SJCRH30 (cell line): ENCODE measurements at regions not wholly inside any gene's neighbourhood (a gene's known extent, or its start where the extent isn't known, plus 50 kb on each side); places are given as distances from the start of the nearest gene placed in this dataset.

Experiments used
- DNase-seq, 2 experiments: peaks; one replicate each; pipeline ENCODE4 v3.0.0-alpha.2; 2015 to 2020
- H3K27ac ChIP-seq: fragments of 250-450 bp; sonication (Bioruptor Pico); 2 replicates; pipeline ENCODE4 v1.5.1; 2020; ENCODE audit warnings: mild to moderate bottlenecking, moderate library complexity
- H3K27me3 ChIP-seq: fragments of 250-450 bp; sonication (Bioruptor Pico); 2 replicates; pipeline ENCODE4 v1.5.1; 2020; ENCODE audit warnings: mild to moderate bottlenecking, moderate library complexity
- H3K36me3 ChIP-seq: fragments of 250-450 bp; sonication (Bioruptor Pico); 2 replicates; pipeline ENCODE4 v1.5.1; 2020; ENCODE audit warnings: mild to moderate bottlenecking, moderate library complexity
- H3K4me1 ChIP-seq: fragments of 250-450 bp; sonication (Bioruptor Pico); 2 replicates; pipeline ENCODE4 v1.5.1; 2020; ENCODE audit warnings: mild to moderate bottlenecking, moderate library complexity
- H3K4me3 ChIP-seq: fragments of 250-450 bp; sonication (Bioruptor Pico); 2 replicates; pipeline ENCODE4 v1.5.1; 2020; ENCODE audit warnings: mild to moderate bottlenecking, moderate library complexity
- H3K9me3 ChIP-seq: fragments of 250-450 bp; sonication (Bioruptor Pico); replicated peaks from 2 replicates; pipeline ENCODE4 v1.5.1; 2020; ENCODE audit warnings: mild to moderate bottlenecking, moderate library complexity

GRCh38 chr5:97425511-97425910 lies 242.5 kb upstream of the RIOK2 start:
- no peak overlapping the region for H3K4me3 ChIP-seq
- H3K4me1 ChIP-seq = no peaks in the 10 kb centered on the region
- no peak overlapping the region for H3K27ac ChIP-seq
- DNase-seq = peak; percentile 6 to 38
- H3K36me3 ChIP-seq = no peaks in the 10 kb centered on the region
- no peaks in the 10 kb centered on the region for H3K9me3 ChIP-seq
- no peaks in the 10 kb centered on the region for H3K27me3 ChIP-seq

DNA sequence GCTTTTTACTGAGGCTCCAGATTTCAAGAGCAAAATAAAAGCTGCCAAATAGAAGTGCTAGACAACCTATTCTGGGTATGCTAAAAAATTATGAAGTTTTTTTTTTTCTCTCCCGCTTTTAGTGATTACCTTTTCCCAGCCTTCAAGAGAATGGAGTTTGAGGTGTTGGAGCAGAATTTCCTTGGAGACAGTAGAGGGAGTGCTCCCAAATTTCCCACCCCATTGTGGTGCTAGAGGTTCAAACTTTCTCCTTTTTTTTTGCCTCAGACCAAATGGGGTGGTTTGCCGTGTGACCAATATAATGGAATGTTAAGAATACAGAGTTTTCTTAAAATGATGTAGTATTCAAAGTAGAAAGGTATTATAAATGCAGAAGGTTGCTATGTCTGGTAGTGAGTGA lies 244.2 kb upstream of the RIOK2 start:
- Histone ChIP-seq H3K27ac (no peak overlapping the region), H3K9me3 (no peaks in the 10 kb centered on the region), H3K4me1 (no peaks in the 10 kb centered on the region), H3K27me3 (no peaks in the 10 kb centered on the region), H3K36me3 (no peaks in the 10 kb centered on the region), H3K4me3 (no peak overlapping the region)
- no peak for DNase-seq

GRCh38 chr5:97434021-97434420 lies 251.0 kb upstream of the RIOK2 start:
- Histone ChIP-seq H3K27ac (no peak overlapping the region), H3K36me3 (no peaks in the 10 kb centered on the region), H3K4me1 (no peaks in the 10 kb centered on the region), H3K4me3 (no peak overlapping the region), H3K27me3 (no peaks in the 10 kb centered on the region), H3K9me3 (no peaks in the 10 kb centered on the region)
- no peak for DNase-seq

GRCh38 chr5:97436405-97436804 lies 253.4 kb upstream of the RIOK2 start:
- H3K36me3 ChIP-seq = no peaks in the 10 kb centered on the region
- no peak overlapping the region for H3K27ac ChIP-seq
- H3K4me3 ChIP-seq = no peak overlapping the region
- H3K4me1 ChIP-seq = no peaks in the 10 kb centered on the region
- no peaks in the 10 kb centered on the region for H3K27me3 ChIP-seq
- no peak for DNase-seq
- no peaks in the 10 kb centered on the region for H3K9me3 ChIP-seq

DNA sequence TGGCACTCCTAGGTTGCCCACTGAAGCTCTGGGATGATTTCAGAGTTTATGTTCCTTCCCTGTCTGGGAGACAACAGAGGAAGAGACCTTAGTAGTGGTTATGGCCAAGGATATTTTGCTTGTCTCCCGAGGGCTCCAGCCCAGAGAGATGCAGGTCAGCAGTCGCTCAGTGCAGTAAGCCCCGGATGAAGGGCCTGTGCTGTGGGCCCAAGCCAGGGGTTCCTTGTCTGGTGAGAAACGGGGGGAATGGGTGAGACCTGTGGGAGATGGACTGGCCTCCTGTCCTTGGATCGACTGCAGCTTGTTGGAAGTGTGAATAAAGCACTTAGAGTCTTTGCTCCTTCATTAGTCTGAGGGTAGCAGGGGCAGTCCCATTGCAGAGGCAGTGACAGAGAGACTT lies 260.7 kb upstream of the RIOK2 start:
- no peaks in the 10 kb centered on the region for H3K36me3 ChIP-seq
- no peaks in the 10 kb centered on the region for H3K9me3 ChIP-seq
- no peak overlapping the region for H3K4me3 ChIP-seq
- H3K4me1 ChIP-seq = no peaks in the 10 kb centered on the region
- H3K27me3 ChIP-seq = no peaks in the 10 kb centered on the region
- no peak overlapping the region for H3K27ac ChIP-seq
- no peak for DNase-seq

DNA sequence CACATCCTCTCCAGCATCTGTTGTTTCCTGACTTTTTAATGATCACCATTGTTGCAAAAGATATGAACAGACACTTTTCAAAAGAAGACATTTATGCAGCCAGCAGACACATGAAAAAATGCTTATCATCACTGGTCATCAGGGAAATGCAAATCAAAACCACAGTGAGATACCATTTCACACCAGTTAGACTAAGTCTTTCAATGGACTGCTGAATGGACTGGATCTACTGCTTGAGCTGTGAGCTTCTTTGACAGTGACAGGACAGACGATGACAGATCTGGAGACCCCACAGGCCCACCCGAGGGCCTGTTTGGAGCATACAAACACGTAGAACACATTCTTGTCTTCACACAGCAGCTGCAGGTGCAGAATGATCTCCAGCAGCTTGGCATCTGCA lies 266.1 kb upstream of the RIOK2 start:
- no peak for DNase-seq
- H3K4me1 ChIP-seq = no peaks in the 10 kb centered on the region
- no peaks in the 10 kb centered on the region for H3K36me3 ChIP-seq
- H3K27me3 ChIP-seq = no peaks in the 10 kb centered on the region
- no peak overlapping the region for H3K4me3 ChIP-seq
- no peak overlapping the region for H3K27ac ChIP-seq
- no peaks in the 10 kb centered on the region for H3K9me3 ChIP-seq

DNA sequence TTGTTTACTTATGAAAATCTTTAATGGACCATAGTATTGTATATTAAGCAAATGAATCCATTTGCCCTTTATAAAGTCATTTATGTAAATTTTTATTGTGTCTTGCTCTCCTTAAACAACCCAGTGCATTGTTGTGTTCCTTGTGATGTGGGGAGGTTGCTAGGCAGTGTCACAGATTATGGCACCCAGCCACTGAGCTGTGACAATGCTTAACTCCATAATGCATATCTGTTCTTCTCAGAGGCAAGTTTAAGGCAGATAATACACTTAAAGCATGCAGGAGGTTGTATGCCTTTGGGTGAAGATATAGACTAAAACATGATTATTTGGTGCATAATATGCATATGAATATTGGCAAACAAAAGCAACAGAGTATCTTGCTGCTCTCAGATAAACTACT lies 269.6 kb upstream of the RIOK2 start:
- no peak for DNase-seq
- Histone ChIP-seq H3K36me3 (no peaks in the 10 kb centered on the region), H3K4me3 (no peak overlapping the region), H3K4me1 (no peaks in the 10 kb centered on the region), H3K9me3 (no peaks in the 10 kb centered on the region), H3K27ac (no peak overlapping the region), H3K27me3 (no peaks in the 10 kb centered on the region)

- H3K27me3 ChIP-seq = no peaks in the 10 kb centered on the region
- no peaks in the 10 kb centered on the region for H3K36me3 ChIP-seq
- no peak overlapping the region for H3K27ac ChIP-seq
- no peak overlapping the region for H3K4me3 ChIP-seq
- H3K4me1 ChIP-seq = no peaks in the 10 kb centered on the region
- DNase-seq = no peak
- no peaks in the 10 kb centered on the region for H3K9me3 ChIP-seq
Observed at GRCh38 chr5:97453263-97453662, 270.2 kb upstream of the RIOK2 start.

GRCh38 chr5:97454015-97454414 lies 271.0 kb upstream of the RIOK2 start:
- H3K4me3 ChIP-seq = no peak overlapping the region
- H3K9me3 ChIP-seq = no peaks in the 10 kb centered on the region
- DNase-seq = no peak
- no peaks in the 10 kb centered on the region for H3K27me3 ChIP-seq
- H3K4me1 ChIP-seq = no peaks in the 10 kb centered on the region
- no peak overlapping the region for H3K27ac ChIP-seq
- H3K36me3 ChIP-seq = no peaks in the 10 kb centered on the region

DNA sequence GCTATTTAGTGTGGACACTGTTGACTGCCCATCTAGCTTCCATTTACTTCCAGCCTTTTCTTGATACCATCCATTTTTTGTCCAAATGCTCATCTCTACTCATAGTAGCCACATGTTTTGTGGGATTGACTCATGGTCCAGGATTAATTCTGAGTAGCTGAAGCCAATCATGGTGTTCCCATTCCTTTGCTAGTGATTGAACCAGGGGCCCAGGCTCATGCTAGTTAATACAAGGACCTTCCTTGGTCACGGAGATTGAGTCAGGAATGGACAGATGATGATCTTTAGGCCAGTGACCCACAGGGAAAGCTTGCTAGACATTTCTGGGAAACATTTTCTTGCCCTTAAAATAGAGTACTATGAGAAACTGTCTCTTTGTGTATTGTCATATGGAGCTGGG lies 272.9 kb upstream of the RIOK2 start:
- no peaks in the 10 kb centered on the region for H3K36me3 ChIP-seq
- no peaks in the 10 kb centered on the region for H3K4me1 ChIP-seq
- H3K4me3 ChIP-seq = no peak overlapping the region
- DNase-seq = no peak
- H3K27ac ChIP-seq = no peak overlapping the region
- no peaks in the 10 kb centered on the region for H3K27me3 ChIP-seq
- H3K9me3 ChIP-seq = no peaks in the 10 kb centered on the region

- Histone ChIP-seq H3K36me3 (no peaks in the 10 kb centered on the region), H3K4me3 (no peak overlapping the region), H3K27ac (no peak overlapping the region), H3K4me1 (no peaks in the 10 kb centered on the region), H3K9me3 (no peaks in the 10 kb centered on the region), H3K27me3 (no peaks in the 10 kb centered on the region)
- no peak for DNase-seq
Observed at GRCh38 chr5:97458851-97459250, 275.8 kb upstream of the RIOK2 start.

GRCh38 chr5:97471951-97472350 lies 288.9 kb upstream of the RIOK2 start:
- Histone ChIP-seq H3K4me1 (no peaks in the 10 kb centered on the region), H3K27me3 (no peaks in the 10 kb centered on the region), H3K4me3 (no peak overlapping the region), H3K27ac (no peak overlapping the region), H3K9me3 (no peaks in the 10 kb centered on the region), H3K36me3 (no peaks in the 10 kb centered on the region)
- no peak for DNase-seq

GRCh38 chr5:97475847-97476246 lies 292.8 kb upstream of the RIOK2 start:
- Histone ChIP-seq H3K9me3 (no peaks in the 10 kb centered on the region), H3K27me3 (no peaks in the 10 kb centered on the region), H3K36me3 (no peaks in the 10 kb centered on the region), H3K4me3 (no peak overlapping the region), H3K27ac (no peak overlapping the region), H3K4me1 (no peaks in the 10 kb centered on the region; the same call in 1 of the 2 replicates)
- no peak for DNase-seq

DNA sequence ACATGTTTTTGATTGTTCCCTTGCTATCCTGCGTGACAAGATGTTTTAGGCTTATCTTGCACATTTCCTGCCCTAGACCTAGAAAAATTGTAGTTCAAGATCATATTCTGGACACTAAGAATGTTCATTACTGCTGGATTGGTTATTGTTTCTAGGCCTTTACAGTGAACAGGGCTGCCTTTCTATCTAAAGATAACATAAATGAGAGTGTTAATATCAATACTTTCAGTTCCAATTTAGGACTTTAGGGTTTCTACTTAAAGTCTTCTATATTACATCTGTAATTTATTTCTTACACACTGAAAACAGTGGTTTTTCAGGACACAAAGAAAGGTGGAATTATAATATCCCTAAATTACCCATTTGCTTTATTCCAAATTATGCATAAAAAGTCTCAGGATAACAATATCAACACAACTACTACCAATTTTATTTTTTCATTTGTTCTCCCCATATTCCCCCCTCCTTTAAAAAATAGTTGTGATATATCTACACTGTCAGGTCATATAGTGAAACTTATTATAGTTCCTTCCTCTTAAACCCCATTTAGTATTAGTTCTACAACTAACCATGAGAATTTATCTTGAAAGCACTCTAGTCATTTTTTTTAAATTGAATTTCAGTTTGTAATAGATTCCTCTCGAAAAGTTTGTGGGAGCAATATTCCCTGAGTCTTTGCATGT lies 293.9 kb upstream of the RIOK2 start:
- no peaks in the 10 kb centered on the region for H3K27me3 ChIP-seq
- H3K9me3 ChIP-seq = no peaks in the 10 kb centered on the region
- H3K4me1 ChIP-seq = no peaks in the 10 kb centered on the region; the same call in 1 of the 2 replicates
- DNase-seq = no peak
- no peak overlapping the region for H3K4me3 ChIP-seq
- no peak overlapping the region for H3K27ac ChIP-seq
- H3K36me3 ChIP-seq = no peaks in the 10 kb centered on the region

DNA sequence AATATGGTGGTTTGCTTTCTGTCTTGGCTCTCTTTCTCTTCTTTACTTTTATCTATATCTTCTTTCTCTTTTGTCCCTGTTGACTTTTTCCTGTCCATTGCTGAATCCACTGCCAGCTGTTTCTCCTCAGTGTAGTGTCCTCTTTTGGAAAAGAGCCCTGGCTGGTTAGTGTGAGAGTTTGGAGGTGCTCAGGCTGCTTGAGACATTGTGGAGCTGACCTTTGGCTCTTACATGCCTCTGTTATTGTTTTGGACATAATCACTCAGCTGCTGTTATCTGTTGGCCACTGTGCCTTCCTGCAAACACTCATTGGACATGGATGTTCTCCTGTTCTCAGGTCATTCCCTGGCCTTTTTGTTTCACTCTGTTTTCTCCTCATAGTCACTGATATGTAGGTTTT lies 295.4 kb upstream of the RIOK2 start:
- Histone ChIP-seq H3K27me3 (no peaks in the 10 kb centered on the region), H3K4me1 (no peaks in the 10 kb centered on the region; the same call in 1 of the 2 replicates), H3K27ac (no peak overlapping the region), H3K9me3 (no peaks in the 10 kb centered on the region), H3K36me3 (no peaks in the 10 kb centered on the region), H3K4me3 (no peak overlapping the region)
- peak in 1 of 2 experiments; percentile 36 for DNase-seq

- no peak for DNase-seq
- Histone ChIP-seq H3K9me3 (no peaks in the 10 kb centered on the region), H3K4me3 (no peak overlapping the region), H3K4me1 (peaks cover 7% of the 10 kb centered on the region; the same call in 1 of the 2 replicates), H3K36me3 (no peaks in the 10 kb centered on the region), H3K27ac (no peak overlapping the region), H3K27me3 (no peaks in the 10 kb centered on the region)
Observed at GRCh38 chr5:97480313-97480712, 297.3 kb upstream of the RIOK2 start.
